ENCODE measurements at regions not wholly inside any gene's neighbourhood (a gene's known extent, or its start where the extent isn't known, plus 50 kb on each side); places are given as distances from the start of the nearest gene placed in this dataset.

- Mint-ChIP-seq H3K27ac (no peak overlapping the region), H3K4me3 (no peak overlapping the region), H3K27me3 (no peaks in the 10 kb centered on the region), H3K36me3 (no peaks in the 10 kb centered on the region), H3K9me3 (peaks cover 8 to 10% of the 10 kb centered on the region in 2 donors), H3K4me1 (no peaks in the 10 kb centered on the region)
- ATAC-seq (replicated peaks) (no peak), DNase-seq (no peak)
These were observed 370.5 kb upstream of the RSPO3 start for GRCh38 chr6:126747728-126748540.

GRCh38 chr6:126753606-126754005 is 364.9 kb upstream of the RSPO3 start:
- Mint-ChIP-seq H3K4me1 (no peaks in the 10 kb centered on the region), H3K36me3 (no peaks in the 10 kb centered on the region), H3K27ac (no peak overlapping the region), H3K27me3 (no peaks in the 10 kb centered on the region), H3K4me3 (no peak overlapping the region), H3K9me3 (peaks cover 12 to 26% of the 10 kb centered on the region in 2 donors)
- ATAC-seq (replicated peaks), result no peak
- DNase-seq, result no peak

- H3K4me1 Mint-ChIP-seq, result no peaks in the 10 kb centered on the region
- H3K36me3 Mint-ChIP-seq, result no peaks in the 10 kb centered on the region
- H3K4me3 Mint-ChIP-seq, result no peak overlapping the region
- H3K9me3 Mint-ChIP-seq, result peaks cover 4 to 6% of the 10 kb centered on the region in 2 donors
- H3K27me3 Mint-ChIP-seq, result no peaks in the 10 kb centered on the region
- H3K27ac Mint-ChIP-seq, result no peak overlapping the region
- DNase-seq (no peak), ATAC-seq (replicated peaks) (no peak)
These were observed 356.6 kb upstream of the RSPO3 start for GRCh38 chr6:126761854-126762253.

- Mint-ChIP-seq H3K4me3 (no peak overlapping the region), H3K27ac (no peak overlapping the region), H3K4me1 (no peaks in the 10 kb centered on the region), H3K9me3 (peaks cover 0 to 1% of the 10 kb centered on the region in 2 donors), H3K27me3 (no peaks in the 10 kb centered on the region), H3K36me3 (no peaks in the 10 kb centered on the region)
- DNase-seq (no peak), ATAC-seq (replicated peaks) (no peak)
These were observed 354.4 kb upstream of the RSPO3 start for GRCh38 chr6:126764104-126764503.

GRCh38 chr6:126764671-126765070 is 353.8 kb upstream of the RSPO3 start:
- Mint-ChIP-seq H3K4me1 (no peaks in the 10 kb centered on the region), H3K27ac (no peak overlapping the region), H3K4me3 (no peak overlapping the region), H3K9me3 (peaks cover 0 to 1% of the 10 kb centered on the region in 2 donors), H3K27me3 (no peaks in the 10 kb centered on the region), H3K36me3 (no peaks in the 10 kb centered on the region)
- no peak for DNase-seq
- ATAC-seq (replicated peaks), result no peak

- ATAC-seq (replicated peaks) (no peak), DNase-seq (no peak)
- no peaks in the 10 kb centered on the region for H3K27me3 Mint-ChIP-seq
- no peaks in the 10 kb centered on the region for H3K9me3 Mint-ChIP-seq
- no peaks in the 10 kb centered on the region for H3K36me3 Mint-ChIP-seq
- no peak overlapping the region for H3K27ac Mint-ChIP-seq
- H3K4me3 Mint-ChIP-seq, result no peak overlapping the region
- H3K4me1 Mint-ChIP-seq, result no peaks in the 10 kb centered on the region
These were observed 351.7 kb upstream of the RSPO3 start for GRCh38 chr6:126766820-126767219.

GRCh38 chr6:126767711-126768110 is 350.8 kb upstream of the RSPO3 start:
- Mint-ChIP-seq H3K27ac (no peak overlapping the region), H3K9me3 (no peaks in the 10 kb centered on the region), H3K4me1 (no peaks in the 10 kb centered on the region), H3K4me3 (no peak overlapping the region), H3K27me3 (no peaks in the 10 kb centered on the region), H3K36me3 (no peaks in the 10 kb centered on the region)
- ATAC-seq (replicated peaks) (no peak), DNase-seq (no peak)

- DNase-seq, result no peak
- Mint-ChIP-seq H3K9me3 (no peaks in the 10 kb centered on the region), H3K4me3 (no peak overlapping the region), H3K36me3 (no peaks in the 10 kb centered on the region), H3K27me3 (peaks cover 0 to 7% of the 10 kb centered on the region in 2 donors), H3K27ac (no peak overlapping the region), H3K4me1 (no peaks in the 10 kb centered on the region)
- ATAC-seq (replicated peaks), result no peak
These were observed 348.3 kb upstream of the RSPO3 start for GRCh38 chr6:126770176-126770575.

GRCh38 chr6:126773112-126773805 is 345.2 kb upstream of the RSPO3 start:
- Mint-ChIP-seq H3K9me3 (no peaks in the 10 kb centered on the region), H3K27me3 (peaks cover 0 to 7% of the 10 kb centered on the region in 2 donors), H3K4me1 (no peaks in the 10 kb centered on the region), H3K27ac (no peak overlapping the region), H3K36me3 (no peaks in the 10 kb centered on the region), H3K4me3 (no peak overlapping the region)
- DNase-seq (no peak), ATAC-seq (replicated peaks) (no peak)

GRCh38 chr6:126779331-126779730 is 339.1 kb upstream of the RSPO3 start:
- no peak for DNase-seq
- no peak for ATAC-seq (replicated peaks)
- Mint-ChIP-seq H3K4me3 (no peak overlapping the region), H3K36me3 (no peaks in the 10 kb centered on the region), H3K9me3 (no peaks in the 10 kb centered on the region), H3K27me3 (no peaks in the 10 kb centered on the region), H3K4me1 (no peaks in the 10 kb centered on the region), H3K27ac (no peak overlapping the region)

- no peaks in the 10 kb centered on the region for H3K9me3 Mint-ChIP-seq
- DNase-seq, result no peak
- H3K4me3 Mint-ChIP-seq, result no peak overlapping the region
- H3K27ac Mint-ChIP-seq, result no peak overlapping the region
- no peaks in the 10 kb centered on the region for H3K4me1 Mint-ChIP-seq
- H3K27me3 Mint-ChIP-seq, result no peaks in the 10 kb centered on the region
- H3K36me3 Mint-ChIP-seq, result no peaks in the 10 kb centered on the region
- no peak for ATAC-seq (replicated peaks)
These were observed 336.9 kb upstream of the RSPO3 start for GRCh38 chr6:126781582-126781981.

- Mint-ChIP-seq H3K27me3 (no peaks in the 10 kb centered on the region), H3K36me3 (no peaks in the 10 kb centered on the region), H3K4me1 (no peaks in the 10 kb centered on the region), H3K4me3 (no peak overlapping the region), H3K27ac (no peak overlapping the region), H3K9me3 (no peaks in the 10 kb centered on the region)
- no peak for DNase-seq
- no peak for ATAC-seq (replicated peaks)
These were observed 334.2 kb upstream of the RSPO3 start for GRCh38 chr6:126784161-126784790.

GRCh38 chr6:126786262-126786661 is 332.2 kb upstream of the RSPO3 start:
- Mint-ChIP-seq H3K36me3 (no peaks in the 10 kb centered on the region), H3K4me1 (no peaks in the 10 kb centered on the region), H3K27me3 (no peaks in the 10 kb centered on the region), H3K27ac (no peak overlapping the region), H3K9me3 (no peaks in the 10 kb centered on the region), H3K4me3 (no peak overlapping the region)
- DNase-seq (no peak), ATAC-seq (replicated peaks) (no peak)

- H3K9me3 Mint-ChIP-seq, result no peaks in the 10 kb centered on the region
- DNase-seq (no peak), ATAC-seq (replicated peaks) (no peak)
- H3K27me3 Mint-ChIP-seq, result no peaks in the 10 kb centered on the region
- H3K27ac Mint-ChIP-seq, result no peak overlapping the region
- no peaks in the 10 kb centered on the region for H3K4me1 Mint-ChIP-seq
- H3K36me3 Mint-ChIP-seq, result no peaks in the 10 kb centered on the region
- no peak overlapping the region for H3K4me3 Mint-ChIP-seq
These were observed 330.8 kb upstream of the RSPO3 start for GRCh38 chr6:126787635-126788034.

GRCh38 chr6:126788861-126789365 is 329.6 kb upstream of the RSPO3 start:
- H3K27ac Mint-ChIP-seq, result no peak overlapping the region
- ATAC-seq (replicated peaks) (no peak), DNase-seq (no peak)
- no peak overlapping the region for H3K4me3 Mint-ChIP-seq
- H3K27me3 Mint-ChIP-seq, result no peaks in the 10 kb centered on the region
- no peaks in the 10 kb centered on the region for H3K4me1 Mint-ChIP-seq
- H3K9me3 Mint-ChIP-seq, result no peaks in the 10 kb centered on the region
- no peaks in the 10 kb centered on the region for H3K36me3 Mint-ChIP-seq
